ENCODE measurements at regions not wholly inside any gene's neighbourhood (a gene's known extent, or its start where the extent isn't known, plus 50 kb on each side); places are given as distances from the start of the nearest gene placed in this dataset.

- no peak overlapping the region for H3K27ac ChIP-seq
- H3K79me2 ChIP-seq (ENCODE audit: low read depth), result no peaks in the 10 kb centered on the region
- no peak overlapping the region for H3K4me3 Mint-ChIP-seq
- H3K4me2 ChIP-seq, result no peak overlapping the region
- H3K4me1 Mint-ChIP-seq, result peaks cover 14% of the 10 kb centered on the region
- no peak for DNase-seq (ENCODE audit: low spot score)
- no peaks in the 10 kb centered on the region for H4K20me1 ChIP-seq (ENCODE audit: low read depth)
- no peak overlapping the region for H3K4me3 ChIP-seq
- H3K9me3 Mint-ChIP-seq, result peaks cover 6% of the 10 kb centered on the region
- H3K36me3 Mint-ChIP-seq, result no peaks in the 10 kb centered on the region
- no peaks in the 10 kb centered on the region for H3K4me1 ChIP-seq
- TF ChIP-seq EZH2phosphoT487 (IDR thresholded peaks at IDR 0.05) (no peak), EZH2 (IDR thresholded peaks at IDR 0.05) (no peak)
- TF ChIP-seq, protein P1, sequence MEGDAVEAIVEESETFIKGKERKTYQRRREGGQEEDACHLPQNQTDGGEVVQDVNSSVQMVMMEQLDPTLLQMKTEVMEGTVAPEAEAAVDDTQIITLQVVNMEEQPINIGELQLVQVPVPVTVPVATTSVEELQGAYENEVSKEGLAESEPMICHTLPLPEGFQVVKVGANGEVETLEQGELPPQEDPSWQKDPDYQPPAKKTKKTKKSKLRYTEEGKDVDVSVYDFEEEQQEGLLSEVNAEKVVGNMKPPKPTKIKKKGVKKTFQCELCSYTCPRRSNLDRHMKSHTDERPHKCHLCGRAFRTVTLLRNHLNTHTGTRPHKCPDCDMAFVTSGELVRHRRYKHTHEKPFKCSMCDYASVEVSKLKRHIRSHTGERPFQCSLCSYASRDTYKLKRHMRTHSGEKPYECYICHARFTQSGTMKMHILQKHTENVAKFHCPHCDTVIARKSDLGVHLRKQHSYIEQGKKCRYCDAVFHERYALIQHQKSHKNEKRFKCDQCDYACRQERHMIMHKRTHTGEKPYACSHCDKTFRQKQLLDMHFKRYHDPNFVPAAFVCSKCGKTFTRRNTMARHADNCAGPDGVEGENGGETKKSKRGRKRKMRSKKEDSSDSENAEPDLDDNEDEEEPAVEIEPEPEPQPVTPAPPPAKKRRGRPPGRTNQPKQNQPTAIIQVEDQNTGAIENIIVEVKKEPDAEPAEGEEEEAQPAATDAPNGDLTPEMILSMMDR (IDR thresholded peaks at IDR 0.05), result no peak
- H3K27me3 ChIP-seq, result peaks cover 13% of the 10 kb centered on the region
- no peaks in the 10 kb centered on the region for H3K9me3 ChIP-seq (ENCODE audit: low read depth)
- no peak overlapping the region for H2AFZ ChIP-seq (replicated peaks)
- no peaks in the 10 kb centered on the region for H3F3A ChIP-seq (ENCODE audit: low read depth)
- no peaks in the 10 kb centered on the region for H3K36me3 ChIP-seq
- peaks cover 8% of the 10 kb centered on the region for H3K27me3 Mint-ChIP-seq (ENCODE audit: insufficient read depth, low read depth)
- no peak overlapping the region for H3K9ac ChIP-seq
- no peak overlapping the region for H3K27ac Mint-ChIP-seq
These were observed 231.3 kb downstream of the NDUFA10 start for GRCh38 chr2:239793836-239794235.

GRCh38 chr2:239793086-239793485 is 232.1 kb downstream of the NDUFA10 start:
- H3K36me3 ChIP-seq, result no peaks in the 10 kb centered on the region
- Mint-ChIP-seq H3K9me3 (peaks cover 6% of the 10 kb centered on the region), H3K4me3 (no peak overlapping the region), H3K27ac (no peak overlapping the region), H3K36me3 (no peaks in the 10 kb centered on the region), H3K4me1 (peaks cover 18% of the 10 kb centered on the region), H3K27me3 (ENCODE audit: insufficient read depth, low read depth) (peaks cover 8% of the 10 kb centered on the region)
- TF ChIP-seq, protein P1 (IDR thresholded peaks at IDR 0.05), result no peak
- no peak for TF ChIP-seq EZH2phosphoT487 (IDR thresholded peaks at IDR 0.05)
- TF ChIP-seq EZH2 (IDR thresholded peaks at IDR 0.05), result no peak
- no peak overlapping the region for H3K4me2 ChIP-seq
- peaks cover 21% of the 10 kb centered on the region for H3K27me3 ChIP-seq
- H2AFZ ChIP-seq (replicated peaks), result no peak overlapping the region
- H3K9ac ChIP-seq, result no peak overlapping the region
- no peaks in the 10 kb centered on the region for H3K79me2 ChIP-seq (ENCODE audit: low read depth)
- H4K20me1 ChIP-seq (ENCODE audit: low read depth), result no peaks in the 10 kb centered on the region
- H3K4me1 ChIP-seq, result no peaks in the 10 kb centered on the region
- DNase-seq (ENCODE audit: low spot score), result no peak
- H3K9me3 ChIP-seq (ENCODE audit: low read depth), result no peaks in the 10 kb centered on the region
- no peaks in the 10 kb centered on the region for H3F3A ChIP-seq (ENCODE audit: low read depth)
- no peak overlapping the region for H3K27ac ChIP-seq
- H3K4me3 ChIP-seq, result no peak overlapping the region

- Histone ChIP-seq H3K79me2 (ENCODE audit: low read depth) (no peaks in the 10 kb centered on the region), H3K4me3 (no peak overlapping the region), H3F3A (ENCODE audit: low read depth) (no peaks in the 10 kb centered on the region), H3K36me3 (no peaks in the 10 kb centered on the region), H2AFZ (replicated peaks) (no peak overlapping the region), H3K4me1 (no peaks in the 10 kb centered on the region), H4K20me1 (ENCODE audit: low read depth) (no peaks in the 10 kb centered on the region), H3K9me3 (ENCODE audit: low read depth) (no peaks in the 10 kb centered on the region), H3K27ac (no peak overlapping the region), H3K9ac (no peak overlapping the region), H3K4me2 (no peak overlapping the region), H3K27me3 (peaks cover 26% of the 10 kb centered on the region)
- no peak for DNase-seq (ENCODE audit: low spot score)
- H3K4me1 Mint-ChIP-seq, result peaks cover 18% of the 10 kb centered on the region
- H3K4me3 Mint-ChIP-seq, result no peak overlapping the region
- H3K9me3 Mint-ChIP-seq, result peaks cover 6% of the 10 kb centered on the region
- H3K36me3 Mint-ChIP-seq, result no peaks in the 10 kb centered on the region
- H3K27ac Mint-ChIP-seq, result no peak overlapping the region
- peaks cover 8% of the 10 kb centered on the region for H3K27me3 Mint-ChIP-seq (ENCODE audit: insufficient read depth, low read depth)
- TF ChIP-seq EZH2phosphoT487 (IDR thresholded peaks at IDR 0.05), result no peak
- TF ChIP-seq, protein P1 (IDR thresholded peaks at IDR 0.05), result no peak
These were observed 232.6 kb downstream of the NDUFA10 start for GRCh38 chr2:239792405-239793084.

All from neural progenitor cell (in vitro differentiated cells).